GM23338 (cell line): ENCODE measurements at regions not wholly inside any gene's neighbourhood (a gene's known extent, or its start where the extent isn't known, plus 50 kb on each side); places are given as distances from the start of the nearest gene placed in this dataset.

Experiments
- CTCF ChIP-seq, 2 experiments: fragments of 200-600 bp in 1 of 2; sonication (generic) in 1 of 2; conservative IDR thresholded peaks; 2 replicates each; pipeline versions ENCODE4 v1.5.1 to v1.6.1; 2016 to 2017; ENCODE audit warnings: antibody characterized with exemption in 2 of 2, low read depth in 2 of 2, mild to moderate bottlenecking in 2 of 2, moderate library complexity in 1 of 2
- ETS1 ChIP-seq: IDR thresholded peaks from 2 replicates; pipeline ENCODE4 v1.6.1; 2016; ENCODE audit warnings: antibody characterized with exemption
- EZH2 ChIP-seq: fragments of 200-600 bp; sonication (generic); IDR thresholded peaks from one replicate; pipeline ENCODE4 v1.8.0; 2017; ENCODE audit warnings: antibody characterized with exemption, mild to moderate bottlenecking, low read depth; ENCODE audit not compliant: unreplicated experiment
- EZH2phosphoT487 ChIP-seq: fragments of 200-600 bp; sonication (generic); IDR thresholded peaks from one replicate; pipeline ENCODE4 v1.8.1; 2018; ENCODE audit warnings: antibody characterized with exemption; ENCODE audit not compliant: unreplicated experiment
- POLR2AphosphoS5 ChIP-seq: IDR thresholded peaks from 2 replicates; pipeline ENCODE4 v1.6.1; 2016; ENCODE audit warnings: antibody characterized with exemption, low read depth

- TF ChIP-seq CTCF (conservative IDR thresholded peaks at IDR 0.05; ENCODE audit: low read depth in 2 of 2) (no peak), EZH2 (no peak), POLR2AphosphoS5 (no peak), ETS1 (no peak), EZH2phosphoT487 (no peak)
These were observed 435.5 kb upstream of the ZNF608 start for GRCh38 chr5:125181955-125182354.
